Mesendoderm (in vitro differentiated cells): ENCODE measurements at regions not wholly inside any gene's neighbourhood (a gene's known extent, or its start where the extent isn't known, plus 50 kb on each side); places are given as distances from the start of the nearest gene placed in this dataset.

Source experiments
- DNase-seq: peaks from one replicate; pipeline ENCODE4 v3.0.0; 2013
- H2AK5ac ChIP-seq: 2 replicates; pipeline ENCODE4 v1.6.1; 2013; ENCODE audit warnings: low read length, inconsistent platforms
- H2BK120ac ChIP-seq: 2 replicates; pipeline ENCODE4 v1.6.1; 2013; ENCODE audit warnings: low read depth, mild to moderate bottlenecking, low read length, moderate library complexity, mixed read lengths
- H2BK15ac ChIP-seq: replicated peaks from 2 replicates; pipeline ENCODE4 v1.6.1; 2013; ENCODE audit warnings: low read depth, mild to moderate bottlenecking, moderate library complexity
- H2BK5ac ChIP-seq: 2 replicates; pipeline ENCODE4 v1.6.1; 2013; ENCODE audit warnings: low read length, inconsistent platforms
- H3K18ac ChIP-seq: 2 replicates; pipeline ENCODE4 v1.6.1; 2013; ENCODE audit warnings: mild to moderate bottlenecking, low read length, mixed read lengths
- H3K23ac ChIP-seq: one replicate; pipeline ENCODE4 v1.6.1; 2013; ENCODE audit warnings: low read length
- H3K27ac ChIP-seq: 2 replicates; pipeline ENCODE4 v1.5.1; 2013; ENCODE audit warnings: low read depth, mild to moderate bottlenecking, inconsistent platforms, low read length, moderate library complexity
- H3K27me3 ChIP-seq: 2 replicates; pipeline ENCODE4 v1.6.1; 2013; ENCODE audit warnings: low read length, control low read depth, mild to moderate bottlenecking, inconsistent platforms; ENCODE audit not compliant: insufficient read depth, poor library complexity
- H3K36me3 ChIP-seq: 2 replicates; pipeline ENCODE4 v1.6.1; 2013; ENCODE audit warnings: low read length, inconsistent platforms; ENCODE audit not compliant: control insufficient read depth, insufficient read depth
- H3K4ac ChIP-seq: one replicate; pipeline ENCODE4 v1.6.1; 2013; ENCODE audit warnings: low read depth, mild to moderate bottlenecking, low read length, moderate library complexity
- H3K4me1 ChIP-seq: 2 replicates; pipeline ENCODE4 v1.6.1; 2013; ENCODE audit warnings: low read depth, low read length, inconsistent platforms; ENCODE audit not compliant: control insufficient read depth
- H3K4me2 ChIP-seq: 2 replicates; pipeline ENCODE4 v1.6.1; 2013; ENCODE audit warnings: low read length
- H3K4me3 ChIP-seq: 2 replicates; pipeline ENCODE4 v1.5.1; 2013; ENCODE audit warnings: mild to moderate bottlenecking, low read length
- H3K56ac ChIP-seq: one replicate; pipeline ENCODE4 v1.6.1; 2013; ENCODE audit warnings: low read length
- H3K79me1 ChIP-seq: 2 replicates; pipeline ENCODE4 v1.6.1; 2013; ENCODE audit warnings: low read length, inconsistent platforms
- H3K79me2 ChIP-seq: 2 replicates; pipeline ENCODE4 v1.6.1; 2013; ENCODE audit warnings: mild to moderate bottlenecking, low read length; ENCODE audit not compliant: control insufficient read depth, insufficient read depth
- H3K9ac ChIP-seq: 2 replicates; pipeline ENCODE4 v1.6.1; 2013; ENCODE audit warnings: low read length, inconsistent platforms
- H4K5ac ChIP-seq: one replicate; pipeline ENCODE4 v1.6.1; 2013; ENCODE audit warnings: low read length
- H4K8ac ChIP-seq: one replicate; pipeline ENCODE4 v1.6.1; 2013; ENCODE audit warnings: low read depth, mild to moderate bottlenecking, control low read depth, low read length, moderate library complexity
- WGBS: extraction: QIAGEN DNeasy Blood & Tissue Kit; methylation state at CpG from one replicate; pipeline ENCODE4 v1.1.7; 2013; ENCODE audit warnings: low lambda C conversion rate, missing lambda C conversion rate; ENCODE audit not compliant: insufficient coverage; ENCODE audit errors: extremely low coverage; 5-methylcytosine and 5-hydroxymethylcytosine counted together

GRCh38 chr6:105900125-105900937, 185.8 kb upstream of the PRDM1 start:
- no peaks in the 10 kb centered on the region for H3K27me3 ChIP-seq
- no peaks in the 10 kb centered on the region for H3K79me1 ChIP-seq
- no peak overlapping the region for H4K8ac ChIP-seq
- peak; percentile 34 for DNase-seq
- H3K4me1 ChIP-seq, result peaks cover 4% of the 10 kb centered on the region
- H2AK5ac ChIP-seq, result no peak overlapping the region
- no peak overlapping the region for H3K56ac ChIP-seq
- H3K18ac ChIP-seq, result peak overlapping the region; percentile 40
- no peaks in the 10 kb centered on the region for H3K36me3 ChIP-seq
- no CpG with 5 or more reads among the region's 13 CpGs for WGBS
- H3K23ac ChIP-seq, result no peak overlapping the region
- no peak overlapping the region for H3K4me2 ChIP-seq
- no peak overlapping the region for H3K27ac ChIP-seq
- H4K5ac ChIP-seq, result no peak overlapping the region
- H3K4me3 ChIP-seq, result no peak overlapping the region
- H2BK120ac ChIP-seq, result no peak overlapping the region
- no peak overlapping the region for H3K4ac ChIP-seq
- H3K79me2 ChIP-seq, result no peaks in the 10 kb centered on the region
- H3K9ac ChIP-seq, result no peak overlapping the region
- no peak overlapping the region for H2BK15ac ChIP-seq
- H2BK5ac ChIP-seq, result no peak overlapping the region

- Histone ChIP-seq H2BK15ac (no peak overlapping the region), H3K27ac (no peak overlapping the region), H3K79me2 (no peaks in the 10 kb centered on the region), H3K4me1 (peaks cover 4% of the 10 kb centered on the region), H3K4me3 (no peak overlapping the region), H3K23ac (no peak overlapping the region), H3K4ac (no peak overlapping the region), H3K18ac (peak overlapping the region; percentile 76), H4K5ac (no peak overlapping the region), H2BK5ac (no peak overlapping the region), H2AK5ac (no peak overlapping the region), H3K36me3 (no peaks in the 10 kb centered on the region), H3K4me2 (no peak overlapping the region), H3K27me3 (no peaks in the 10 kb centered on the region), H3K9ac (no peak overlapping the region), H4K8ac (no peak overlapping the region), H3K79me1 (no peaks in the 10 kb centered on the region), H2BK120ac (peak overlapping the region; percentile 18), H3K56ac (no peak overlapping the region)
- no CpG with 5 or more reads among the region's 5 CpGs for WGBS
- DNase-seq, result no peak
These were observed 187.8 kb upstream of the PRDM1 start for GRCh38 chr6:105898286-105898685.

GRCh38 chr6:105897131-105897530, 189.0 kb upstream of the PRDM1 start:
- Histone ChIP-seq H3K4me2 (no peak overlapping the region), H3K56ac (no peak overlapping the region), H2BK120ac (no peak overlapping the region), H3K27me3 (no peaks in the 10 kb centered on the region), H4K5ac (no peak overlapping the region), H2BK15ac (no peak overlapping the region), H3K18ac (no peak overlapping the region), H3K4me3 (no peak overlapping the region), H3K4me1 (peaks cover 9% of the 10 kb centered on the region), H3K23ac (no peak overlapping the region), H3K4ac (no peak overlapping the region), H3K9ac (no peak overlapping the region), H3K27ac (peak overlapping the region; percentile 25), H2BK5ac (peak overlapping the region; percentile 64), H4K8ac (no peak overlapping the region), H3K79me1 (no peaks in the 10 kb centered on the region), H2AK5ac (no peak overlapping the region), H3K36me3 (no peaks in the 10 kb centered on the region), H3K79me2 (no peaks in the 10 kb centered on the region)
- no CpG with 5 or more reads among the region's 1 CpG for WGBS
- no peak for DNase-seq

GRCh38 chr6:105896821-105897095, 189.4 kb upstream of the PRDM1 start:
- no peak overlapping the region for H3K9ac ChIP-seq

GRCh38 chr6:105896052-105896820, 189.9 kb upstream of the PRDM1 start:
- H2AK5ac ChIP-seq, result no peak overlapping the region
- no CpG with 5 or more reads among the region's 12 CpGs for WGBS
- H3K4me1 ChIP-seq, result peaks cover 9% of the 10 kb centered on the region
- H3K56ac ChIP-seq, result no peak overlapping the region
- H3K27me3 ChIP-seq, result no peaks in the 10 kb centered on the region
- H3K4ac ChIP-seq, result no peak overlapping the region
- no peak overlapping the region for H2BK120ac ChIP-seq
- DNase-seq, result peak; percentile 76
- no peak overlapping the region for H4K8ac ChIP-seq
- no peak overlapping the region for H2BK15ac ChIP-seq
- H3K9ac ChIP-seq, result no peak overlapping the region
- no peak overlapping the region for H3K4me2 ChIP-seq
- H4K5ac ChIP-seq, result no peak overlapping the region
- no peaks in the 10 kb centered on the region for H3K79me1 ChIP-seq
- no peaks in the 10 kb centered on the region for H3K79me2 ChIP-seq
- no peak overlapping the region for H3K23ac ChIP-seq
- H2BK5ac ChIP-seq, result no peak overlapping the region
- H3K18ac ChIP-seq, result no peak overlapping the region
- H3K36me3 ChIP-seq, result no peaks in the 10 kb centered on the region
- peak overlapping the region; percentile 33 for H3K27ac ChIP-seq
- no peak overlapping the region for H3K4me3 ChIP-seq

More at GRCh38 chr6:105896821-105897095, 189.4 kb upstream of the PRDM1 start:
- Histone ChIP-seq H3K36me3 (no peaks in the 10 kb centered on the region), H3K79me2 (no peaks in the 10 kb centered on the region), H3K27ac (peak overlapping the region; percentile 33), H3K4me1 (peaks cover 9% of the 10 kb centered on the region), H3K56ac (no peak overlapping the region), H3K4me3 (no peak overlapping the region), H3K79me1 (no peaks in the 10 kb centered on the region), H3K4ac (no peak overlapping the region), H2BK5ac (peak overlapping the region; percentile 64), H3K23ac (no peak overlapping the region), H4K5ac (no peak overlapping the region), H3K4me2 (no peak overlapping the region), H2AK5ac (no peak overlapping the region), H3K18ac (no peak overlapping the region), H4K8ac (no peak overlapping the region), H3K27me3 (no peaks in the 10 kb centered on the region), H2BK120ac (no peak overlapping the region), H2BK15ac (no peak overlapping the region)
- WGBS, result no CpG with 5 or more reads among the region's 3 CpGs
- no peak for DNase-seq
